Right lobe of liver (tissue), 6 donors: ENCODE measurements at regions not wholly inside any gene's neighbourhood (a gene's known extent, or its start where the extent isn't known, plus 50 kb on each side); places are given as distances from the start of the nearest gene placed in this dataset.
A peak's percentile ranks its signal among the peaks of the same experiment; 100 is the strongest.

Source experiments
- ATAC-seq, 4 donors: fragments of 200-7000 bp; cut with Tn5 transposase; one replicate each; pipeline ENCODE4 v1.9.1; 2020; ENCODE audit warnings: mild to moderate bottlenecking in 4 of 4, moderate library complexity in 4 of 4
- DNase-seq, 3 donors: peaks; one replicate each; pipeline ENCODE4 v3.0.0-alpha.2; 2020
- H3K27ac ChIP-seq, 3 donors: fragments of 200-600 bp; one replicate each; pipeline ENCODE4 v1.8.0; 2022
- H3K27me3 ChIP-seq, 2 donors: fragments of 200-600 bp; one replicate each; pipeline ENCODE4 v1.8.0; 2022
- H3K36me3 ChIP-seq, 4 donors: fragments of 200-600 bp; sonication (generic) in 1 of 4; one replicate each; pipeline versions ENCODE4 v1.5.1 to v1.8.0; 2017 to 2022; ENCODE audit warnings: control low read depth in 1 of 4
- H3K4me1 ChIP-seq, 4 donors: fragments of 200-600 bp; sonication (generic) in 1 of 4; one replicate each; pipeline versions ENCODE4 v1.5.1 to v1.8.0; 2017 to 2022; ENCODE audit warnings: control low read depth in 1 of 4
- H3K4me3 ChIP-seq, 3 donors: fragments of 200-600 bp; one replicate each; pipeline ENCODE4 v1.8.0; 2022
- H3K9me3 ChIP-seq, 4 donors: fragments of 200-600 bp; sonication (generic) in 1 of 4; one replicate each; pipeline versions ENCODE4 v1.5.1 to v1.8.0; 2017 to 2022; ENCODE audit warnings: control low read depth in 1 of 4
- POLR2A ChIP-seq: fragments of 450-650 bp; IDR thresholded peaks from one replicate; pipeline ENCODE4 v1.6.1; 2017; ENCODE audit warnings: antibody characterized with exemption, mild to moderate bottlenecking
- WGBS: methylation state at CpG from one replicate; pipeline ENCODE4 v1.1.6; 2018; ENCODE audit warnings: low coverage, low lambda C conversion rate; ENCODE audit not compliant: insufficient coverage; ENCODE audit errors: missing lambda C conversion rate; 5-methylcytosine and 5-hydroxymethylcytosine counted together
- intact Hi-C, 2 donors: fragments of 100-400 bp; cut with DNase I; formaldehyde crosslinking; loops; one replicate each; pipeline versions ENCODE4 v1.11.2 to v1.14.1; 2022
- TF ChIP-seq, protein P1 (sequence below), 4 donors: fragments of 200-600 bp in 3 of 4; fragments of 450-650 bp in 1 of 4; IDR thresholded peaks; one replicate each; pipeline versions ENCODE4 v1.5.1 to v1.8.0; 2016 to 2022; ENCODE audit warnings: antibody characterized with exemption in 4 of 4, mild to moderate bottlenecking in 2 of 4
- donor health status: DM: no; HTN: yes; CAD: no.
- donor health status: DM: no; HTN: no; CAD: no.
- donor health status: DM: no; HTN: no; CAD: no.
- donor health status: DM: no; HTN: yes; CAD: no.
- donor health status: DM: no; HTN: yes; CAD: no.

DNA sequence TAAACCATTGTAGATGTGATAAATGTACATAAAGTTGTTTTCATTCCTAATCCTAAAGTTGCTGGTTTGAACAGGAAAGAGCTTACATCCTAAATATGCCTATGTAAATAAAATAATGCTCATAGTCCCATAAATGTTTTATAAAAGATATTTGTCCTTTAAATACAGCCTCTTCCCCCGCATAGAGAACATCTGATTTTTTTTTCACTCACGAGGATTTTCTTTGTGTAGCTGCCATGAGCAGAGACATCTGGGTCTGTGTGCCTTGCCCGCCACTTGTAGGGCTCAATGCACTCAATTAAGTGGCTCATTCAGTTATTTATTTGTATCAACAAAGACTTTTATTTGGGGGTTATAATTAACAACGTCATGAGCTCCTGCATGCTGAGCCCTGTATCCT, 72.8 kb downstream of the SOWAHC start:
- Histone ChIP-seq H3K36me3 (no peaks in the 10 kb centered on the region), H3K9me3 (no peaks in the 10 kb centered on the region), H3K27me3 (no peaks in the 10 kb centered on the region), H3K4me3 (no peak overlapping the region), H3K4me1 (peaks cover 0 to 31% (median 10%) of the 10 kb centered on the region in 4 donors), H3K27ac (no peak overlapping the region)
- 82% methylated on average over 4 of the region's 4 CpGs for WGBS
- intact Hi-C loops, result no loop called here
- ATAC-seq (no peak), DNase-seq (no peak)
- TF ChIP-seq, protein P1, sequence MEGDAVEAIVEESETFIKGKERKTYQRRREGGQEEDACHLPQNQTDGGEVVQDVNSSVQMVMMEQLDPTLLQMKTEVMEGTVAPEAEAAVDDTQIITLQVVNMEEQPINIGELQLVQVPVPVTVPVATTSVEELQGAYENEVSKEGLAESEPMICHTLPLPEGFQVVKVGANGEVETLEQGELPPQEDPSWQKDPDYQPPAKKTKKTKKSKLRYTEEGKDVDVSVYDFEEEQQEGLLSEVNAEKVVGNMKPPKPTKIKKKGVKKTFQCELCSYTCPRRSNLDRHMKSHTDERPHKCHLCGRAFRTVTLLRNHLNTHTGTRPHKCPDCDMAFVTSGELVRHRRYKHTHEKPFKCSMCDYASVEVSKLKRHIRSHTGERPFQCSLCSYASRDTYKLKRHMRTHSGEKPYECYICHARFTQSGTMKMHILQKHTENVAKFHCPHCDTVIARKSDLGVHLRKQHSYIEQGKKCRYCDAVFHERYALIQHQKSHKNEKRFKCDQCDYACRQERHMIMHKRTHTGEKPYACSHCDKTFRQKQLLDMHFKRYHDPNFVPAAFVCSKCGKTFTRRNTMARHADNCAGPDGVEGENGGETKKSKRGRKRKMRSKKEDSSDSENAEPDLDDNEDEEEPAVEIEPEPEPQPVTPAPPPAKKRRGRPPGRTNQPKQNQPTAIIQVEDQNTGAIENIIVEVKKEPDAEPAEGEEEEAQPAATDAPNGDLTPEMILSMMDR (IDR thresholded peaks at IDR 0.05), result no peak
- no peak for TF ChIP-seq POLR2A

DNA sequence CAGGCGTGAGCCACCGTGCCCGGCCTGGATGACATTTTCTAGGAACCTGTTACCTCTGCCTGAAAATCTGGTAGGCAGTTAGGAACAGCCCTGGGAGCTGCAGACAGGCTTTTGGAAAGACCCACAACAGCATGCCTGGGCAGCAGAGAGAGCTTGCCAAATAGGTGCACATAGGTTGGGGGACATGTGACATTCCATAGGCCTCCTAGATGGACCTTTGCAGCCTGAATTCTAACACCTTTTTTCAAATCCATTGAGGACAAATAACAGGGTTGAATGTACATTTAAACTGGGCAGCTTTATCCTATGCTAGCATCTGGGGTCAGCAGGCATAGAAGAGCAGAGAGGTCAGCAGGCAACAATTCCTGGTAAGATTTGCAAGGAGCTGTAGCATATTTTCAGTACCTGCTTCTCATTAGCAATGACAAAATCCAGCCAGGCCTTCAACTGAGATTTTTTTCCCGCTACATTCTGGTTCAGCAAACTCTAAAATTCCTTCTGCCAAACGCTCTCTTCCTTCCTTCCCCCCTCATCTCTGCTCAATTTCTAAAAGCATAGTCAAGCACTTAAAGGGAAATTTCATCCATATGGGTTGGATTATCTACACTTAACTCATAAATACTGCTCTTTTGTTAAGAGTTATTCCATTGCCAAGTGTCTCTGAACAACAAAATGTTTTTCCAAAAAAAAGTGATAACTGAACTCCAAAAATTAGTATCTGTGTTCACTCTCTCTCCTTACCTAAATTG, 75.2 kb downstream of the SOWAHC start:
- ATAC-seq, result no peak
- Histone ChIP-seq H3K4me3 (no peak overlapping the region), H3K9me3 (no peaks in the 10 kb centered on the region), H3K27me3 (no peaks in the 10 kb centered on the region), H3K27ac (peak overlapping the region in 2 of 3 donors; percentile 94 to 95), H3K36me3 (no peaks in the 10 kb centered on the region), H3K4me1 (peaks cover 0 to 37% (median 10%) of the 10 kb centered on the region in 4 donors)
- DNase-seq, result no peak
- WGBS, result 77% methylated on average over 2 of the region's 5 CpGs
- no peak for TF ChIP-seq POLR2A
- TF ChIP-seq, protein P1 (IDR thresholded peaks at IDR 0.05), result no peak
- intact Hi-C loops, result no loop called here

DNA sequence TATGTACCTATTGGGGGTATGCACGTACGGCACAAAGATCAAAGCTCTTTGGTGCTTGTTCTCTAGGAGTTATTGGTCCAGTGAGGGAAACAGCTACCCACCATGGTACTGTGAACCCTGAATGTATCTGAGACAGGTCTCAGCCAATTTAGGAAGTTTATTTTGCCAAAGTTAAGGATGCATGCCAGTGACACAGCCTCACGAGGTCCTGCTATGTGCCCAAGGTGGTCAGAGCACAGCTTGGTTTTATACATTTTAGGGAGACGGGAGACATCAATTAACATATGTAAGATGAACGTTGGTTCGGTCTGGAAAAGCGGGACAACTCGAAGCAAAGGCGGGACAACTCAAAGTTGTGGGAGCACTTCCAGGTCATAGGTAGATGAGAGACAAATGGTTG, 75.8 kb downstream of the SOWAHC start:
- Histone ChIP-seq H3K4me3 (no peak overlapping the region), H3K4me1 (peaks cover 0 to 39% (median 10%) of the 10 kb centered on the region in 4 donors), H3K9me3 (no peaks in the 10 kb centered on the region), H3K36me3 (no peaks in the 10 kb centered on the region), H3K27ac (peak overlapping the region; percentile 60 to 95 (median 94)), H3K27me3 (no peaks in the 10 kb centered on the region)
- ATAC-seq (no peak), DNase-seq (no peak)
- TF ChIP-seq POLR2A, result no peak
- TF ChIP-seq, protein P1 (IDR thresholded peaks at IDR 0.05), result no peak
- intact Hi-C loops, result no loop called here
- WGBS, result 90% methylated on average over 9 of the region's 9 CpGs

DNA sequence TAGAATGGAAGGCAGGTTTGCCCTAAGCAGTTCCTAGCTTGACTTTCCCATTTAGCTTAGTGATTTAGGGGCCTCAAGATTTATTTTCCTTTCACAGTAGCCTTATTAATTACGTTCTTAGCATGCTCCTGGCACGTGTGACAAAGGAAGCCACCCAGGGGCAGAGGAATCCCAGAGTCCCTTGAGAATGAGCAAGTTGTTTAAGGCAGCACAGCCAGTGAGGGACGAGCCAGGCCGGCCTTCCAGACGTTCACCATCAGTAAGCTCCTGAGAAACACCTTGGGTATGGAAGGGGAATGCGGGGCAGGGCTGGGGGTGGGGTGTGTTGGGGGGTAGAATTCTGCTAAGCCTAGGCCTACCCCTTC, 76.3 kb downstream of the SOWAHC start:
- DNase-seq (no peak), ATAC-seq (no peak)
- Histone ChIP-seq H3K4me3 (no peak overlapping the region), H3K4me1 (peaks cover 0 to 39% (median 10%) of the 10 kb centered on the region in 4 donors), H3K9me3 (no peaks in the 10 kb centered on the region), H3K36me3 (no peaks in the 10 kb centered on the region), H3K27ac (peak overlapping the region; percentile 60 to 95 (median 94)), H3K27me3 (no peaks in the 10 kb centered on the region)
- 46% methylated on average over 6 of the region's 6 CpGs for WGBS
- intact Hi-C loops, result no loop called here
- TF ChIP-seq, protein P1 (IDR thresholded peaks at IDR 0.05), result no peak
- TF ChIP-seq POLR2A, result no peak
